Vagina (tissue), 2 donors: ENCODE measurements at regions not wholly inside any gene's neighbourhood (a gene's known extent, or its start where the extent isn't known, plus 50 kb on each side); places are given as distances from the start of the nearest gene placed in this dataset.

Experiments used
- DNase-seq, 2 donors: peaks; one replicate each; pipeline ENCODE4 v3.0.0-alpha.2; 2017; ENCODE audit errors: extremely low spot score in 2 of 2
- H3K27ac ChIP-seq: fragments of 200-600 bp; sonication (generic); one replicate; pipeline ENCODE4 v1.5.1; 2019
- H3K27me3 ChIP-seq: fragments of 200-600 bp; sonication (generic); one replicate; pipeline ENCODE4 v1.5.1; 2019
- H3K36me3 ChIP-seq, 2 donors: fragments of 200-600 bp; sonication (generic); one replicate each; pipeline ENCODE4 v1.5.1; 2017 to 2019
- H3K4me1 ChIP-seq: fragments of 200-600 bp; sonication (generic); one replicate; pipeline ENCODE4 v1.5.1; 2019
- H3K4me3 ChIP-seq, 2 donors: fragments of 200-600 bp; sonication (generic); 1 replicate in 1 of 2; 2 replicates in 1 of 2; pipeline ENCODE4 v1.5.1; 2016 to 2019
- H3K9me3 ChIP-seq: fragments of 200-600 bp; sonication (generic); one replicate; pipeline ENCODE4 v1.5.1; 2019
- CTCF ChIP-seq, 3 experiments: fragments of 450-650 bp in 2 of 3; fragments of 200-600 bp in 1 of 3; sonication (generic) in 1 of 3; IDR thresholded peaks; one replicate each; pipeline ENCODE4 v1.5.1; 2017 to 2019; ENCODE audit warnings: antibody characterized with exemption in 3 of 3, mild to moderate bottlenecking in 2 of 3, moderate library complexity in 2 of 3
- POLR2A ChIP-seq, 2 donors: fragments of 450-650 bp; IDR thresholded peaks; one replicate each; pipeline ENCODE4 v1.6.1; 2017; ENCODE audit warnings: antibody characterized with exemption in 2 of 2, mild to moderate bottlenecking in 2 of 2, moderate library complexity in 2 of 2
- POLR2AphosphoS5 ChIP-seq, 2 donors: sonication (generic); formaldehyde crosslinking; IDR thresholded peaks; one replicate each; pipeline ENCODE4 v1.9.0; 2017; ENCODE audit warnings: antibody characterized with exemption in 2 of 2, mild to moderate bottlenecking in 2 of 2, low read depth in 1 of 2; ENCODE audit not compliant: insufficient read depth in 1 of 2
- intact Hi-C: fragments of 100-400 bp; cut with DNase I; formaldehyde crosslinking; loops from one replicate; pipeline ENCODE4 v1.15.1; 2023

GRCh38 chr10:125337510-125337909, 177.1 kb upstream of the CTBP2 start:
- H3K27ac ChIP-seq: no peak overlapping the region
- intact Hi-C loops: no loop called here
- H3K4me3 ChIP-seq: no peak overlapping the region
- no peaks in the 10 kb centered on the region for H3K9me3 ChIP-seq
- no peaks in the 10 kb centered on the region for H3K36me3 ChIP-seq
- DNase-seq: no peak
- TF ChIP-seq POLR2AphosphoS5 (IDR thresholded peaks at IDR 0.05; ENCODE audit: insufficient read depth in 1 of 2, low read depth in 1 of 2) (no peak), POLR2A (IDR thresholded peaks at IDR 0.05) (no peak), CTCF (IDR thresholded peaks at IDR 0.05) (no peak)
- H3K4me1 ChIP-seq: no peaks in the 10 kb centered on the region
- no peaks in the 10 kb centered on the region for H3K27me3 ChIP-seq

GRCh38 chr10:125334545-125334944, 174.2 kb upstream of the CTBP2 start:
- no peaks in the 10 kb centered on the region for H3K9me3 ChIP-seq
- no peaks in the 10 kb centered on the region for H3K27me3 ChIP-seq
- no peaks in the 10 kb centered on the region for H3K36me3 ChIP-seq
- no peak for DNase-seq
- H3K27ac ChIP-seq: no peak overlapping the region
- no peak for TF ChIP-seq POLR2A (IDR thresholded peaks at IDR 0.05)
- TF ChIP-seq CTCF (IDR thresholded peaks at IDR 0.05): no peak
- intact Hi-C loops: no loop called here
- no peaks in the 10 kb centered on the region for H3K4me1 ChIP-seq
- no peak overlapping the region for H3K4me3 ChIP-seq

- H3K36me3 ChIP-seq: no peaks in the 10 kb centered on the region
- H3K27ac ChIP-seq: no peak overlapping the region
- no peaks in the 10 kb centered on the region for H3K27me3 ChIP-seq
- intact Hi-C loops: no loop called here
- no peak overlapping the region for H3K4me3 ChIP-seq
- no peaks in the 10 kb centered on the region for H3K4me1 ChIP-seq
- H3K9me3 ChIP-seq: no peaks in the 10 kb centered on the region
- DNase-seq: no peak
- TF ChIP-seq CTCF (IDR thresholded peaks at IDR 0.05) (no peak), POLR2A (IDR thresholded peaks at IDR 0.05) (no peak)
Observed at GRCh38 chr10:125333769-125334168, 173.4 kb upstream of the CTBP2 start.

- intact Hi-C loops: no loop called here
- Histone ChIP-seq H3K9me3 (no peaks in the 10 kb centered on the region), H3K4me3 (no peak overlapping the region), H3K36me3 (no peaks in the 10 kb centered on the region), H3K27ac (no peak overlapping the region), H3K27me3 (no peaks in the 10 kb centered on the region), H3K4me1 (no peaks in the 10 kb centered on the region)
- DNase-seq: no peak
- no peak for TF ChIP-seq POLR2A (IDR thresholded peaks at IDR 0.05)
Observed at GRCh38 chr10:125333209-125333591, 172.8 kb upstream of the CTBP2 start.

GRCh38 chr10:125332548-125333208, 172.3 kb upstream of the CTBP2 start:
- H3K4me1 ChIP-seq: no peaks in the 10 kb centered on the region
- H3K27ac ChIP-seq: no peak overlapping the region
- no peak for DNase-seq
- intact Hi-C loops: no loop called here
- H3K27me3 ChIP-seq: no peaks in the 10 kb centered on the region
- H3K36me3 ChIP-seq: no peaks in the 10 kb centered on the region
- H3K4me3 ChIP-seq: no peak overlapping the region
- TF ChIP-seq POLR2A (IDR thresholded peaks at IDR 0.05): no peak
- TF ChIP-seq CTCF (IDR thresholded peaks at IDR 0.05): no peak
- no peak for TF ChIP-seq POLR2AphosphoS5 (IDR thresholded peaks at IDR 0.05; ENCODE audit: insufficient read depth in 1 of 2, low read depth in 1 of 2)
- no peaks in the 10 kb centered on the region for H3K9me3 ChIP-seq

- Histone ChIP-seq H3K27ac (no peak overlapping the region), H3K4me3 (no peak overlapping the region), H3K4me1 (no peaks in the 10 kb centered on the region), H3K36me3 (no peaks in the 10 kb centered on the region), H3K9me3 (no peaks in the 10 kb centered on the region), H3K27me3 (no peaks in the 10 kb centered on the region)
- no peak for DNase-seq
- intact Hi-C loops: no loop called here
- TF ChIP-seq CTCF (IDR thresholded peaks at IDR 0.05): no peak
- no peak for TF ChIP-seq POLR2A (IDR thresholded peaks at IDR 0.05)
- TF ChIP-seq POLR2AphosphoS5 (IDR thresholded peaks at IDR 0.05; ENCODE audit: insufficient read depth in 1 of 2, low read depth in 1 of 2): no peak
Observed at GRCh38 chr10:125331056-125331455, 170.7 kb upstream of the CTBP2 start.
